Fibroblast of the aortic adventitia (primary cell): ENCODE measurements at regions not wholly inside any gene's neighbourhood (a gene's known extent, or its start where the extent isn't known, plus 50 kb on each side); places are given as distances from the start of the nearest gene placed in this dataset.

Source experiments
- DNase-seq: peaks from one replicate; pipeline ENCODE4 v3.0.0-alpha.2; 2010; ENCODE audit warnings: low read depth
- H3K4me3 ChIP-seq: 2 replicates; pipeline ENCODE4 v1.5.1; 2011; ENCODE audit warnings: low read depth, mild to moderate bottlenecking, control low read depth, low read length, moderate library complexity
- TF ChIP-seq, protein P1 (sequence below): IDR thresholded peaks from 2 replicates; pipeline ENCODE4 v1.5.1; 2011; ENCODE audit warnings: mild to moderate bottlenecking, low read length, control low read depth, inconsistent platforms; ENCODE audit not compliant: insufficient read depth

DNA sequence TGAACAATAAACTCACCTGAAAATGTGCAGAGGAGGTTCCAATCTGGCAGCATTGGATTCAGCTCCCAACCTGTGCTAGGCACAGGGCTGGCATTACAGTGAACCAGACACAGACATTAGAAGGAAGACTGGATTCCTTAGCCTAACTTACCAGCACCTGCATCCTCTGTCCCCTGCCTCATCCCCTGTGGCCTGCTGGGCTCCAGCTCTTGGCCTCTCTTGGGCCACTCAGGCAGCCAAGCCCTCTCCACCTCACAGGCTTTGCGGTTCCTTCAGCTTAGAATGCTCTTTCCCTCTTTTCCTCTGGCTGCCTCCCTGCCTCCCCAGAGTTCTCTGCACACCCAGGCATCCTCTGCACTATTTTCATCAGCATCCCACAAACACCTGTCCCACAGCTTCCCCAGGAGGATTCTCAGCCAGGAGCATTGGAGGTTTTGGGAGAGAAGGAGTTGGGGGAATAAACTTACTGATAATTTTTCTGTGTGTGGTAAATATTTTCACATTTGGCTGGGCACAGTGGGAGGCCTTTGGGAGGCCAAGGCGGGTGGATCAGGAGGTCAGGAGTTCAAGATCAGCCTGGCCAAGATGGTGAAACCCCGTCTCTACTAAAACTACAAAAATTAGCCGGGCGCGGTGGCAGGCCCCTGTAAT is 132.0 kb downstream of the INHBB start:
- no peak overlapping the region for H3K4me3 ChIP-seq
- TF ChIP-seq, protein P1, sequence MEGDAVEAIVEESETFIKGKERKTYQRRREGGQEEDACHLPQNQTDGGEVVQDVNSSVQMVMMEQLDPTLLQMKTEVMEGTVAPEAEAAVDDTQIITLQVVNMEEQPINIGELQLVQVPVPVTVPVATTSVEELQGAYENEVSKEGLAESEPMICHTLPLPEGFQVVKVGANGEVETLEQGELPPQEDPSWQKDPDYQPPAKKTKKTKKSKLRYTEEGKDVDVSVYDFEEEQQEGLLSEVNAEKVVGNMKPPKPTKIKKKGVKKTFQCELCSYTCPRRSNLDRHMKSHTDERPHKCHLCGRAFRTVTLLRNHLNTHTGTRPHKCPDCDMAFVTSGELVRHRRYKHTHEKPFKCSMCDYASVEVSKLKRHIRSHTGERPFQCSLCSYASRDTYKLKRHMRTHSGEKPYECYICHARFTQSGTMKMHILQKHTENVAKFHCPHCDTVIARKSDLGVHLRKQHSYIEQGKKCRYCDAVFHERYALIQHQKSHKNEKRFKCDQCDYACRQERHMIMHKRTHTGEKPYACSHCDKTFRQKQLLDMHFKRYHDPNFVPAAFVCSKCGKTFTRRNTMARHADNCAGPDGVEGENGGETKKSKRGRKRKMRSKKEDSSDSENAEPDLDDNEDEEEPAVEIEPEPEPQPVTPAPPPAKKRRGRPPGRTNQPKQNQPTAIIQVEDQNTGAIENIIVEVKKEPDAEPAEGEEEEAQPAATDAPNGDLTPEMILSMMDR = no peak
- no peak for DNase-seq

DNA sequence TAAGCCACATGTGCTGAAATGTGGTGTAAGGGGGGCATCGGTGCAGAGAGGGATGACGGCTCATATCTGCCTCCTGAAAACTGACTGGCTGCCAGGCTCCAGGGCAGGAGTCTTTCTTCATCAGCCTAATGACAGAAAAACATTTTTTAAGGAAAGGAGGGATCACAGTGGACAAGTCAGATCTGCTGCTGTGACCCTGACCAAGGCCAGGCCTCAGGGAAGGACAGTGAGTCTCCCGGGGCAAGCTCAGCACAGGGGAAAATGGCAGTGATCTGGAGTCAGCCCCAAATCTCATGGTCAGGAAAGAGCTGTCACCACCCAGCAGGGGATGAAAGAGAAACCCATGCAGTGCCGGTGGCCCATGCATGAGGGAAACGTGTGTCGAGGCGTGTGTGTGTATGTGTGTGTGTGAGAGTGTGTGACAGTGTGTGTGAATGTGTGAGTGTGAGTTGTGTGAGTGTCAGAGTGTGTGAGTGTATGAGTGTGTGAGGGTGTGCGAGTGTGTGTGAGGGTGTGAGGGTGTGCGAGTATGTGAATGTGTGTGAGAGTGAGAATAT is 134.5 kb downstream of the INHBB start:
- TF ChIP-seq, protein P1 = no peak
- H3K4me3 ChIP-seq = no peak overlapping the region
- DNase-seq = no peak

DNA sequence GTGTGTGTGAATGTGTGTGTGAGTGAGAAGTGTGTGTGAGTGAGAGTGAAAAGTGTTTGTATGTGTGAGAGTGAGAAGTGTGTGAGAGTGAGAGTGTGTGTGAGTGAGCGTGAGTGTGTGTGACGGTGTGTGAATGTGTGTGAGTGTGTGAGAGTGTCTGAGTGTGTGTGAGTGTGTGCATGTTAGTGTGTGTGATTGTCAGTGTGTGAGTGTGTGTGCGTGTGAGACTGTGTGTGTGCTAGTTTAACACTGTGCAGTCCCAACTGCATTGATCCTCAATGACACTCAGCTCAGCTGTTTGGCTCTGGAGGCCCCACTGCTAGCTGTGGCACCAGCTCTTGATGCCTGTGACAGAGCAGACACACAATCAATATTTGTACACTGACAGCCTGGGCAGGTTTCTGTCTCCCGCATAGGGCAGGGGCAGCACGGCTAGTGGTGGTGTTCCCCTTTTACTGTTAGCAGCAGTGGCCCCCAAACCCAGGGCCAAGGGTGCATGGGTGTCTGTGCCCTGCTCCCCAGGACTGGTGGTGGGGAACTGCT is 135.0 kb downstream of the INHBB start:
- H3K4me3 ChIP-seq = no peak overlapping the region
- DNase-seq = no peak
- TF ChIP-seq, protein P1 = no peak

DNA sequence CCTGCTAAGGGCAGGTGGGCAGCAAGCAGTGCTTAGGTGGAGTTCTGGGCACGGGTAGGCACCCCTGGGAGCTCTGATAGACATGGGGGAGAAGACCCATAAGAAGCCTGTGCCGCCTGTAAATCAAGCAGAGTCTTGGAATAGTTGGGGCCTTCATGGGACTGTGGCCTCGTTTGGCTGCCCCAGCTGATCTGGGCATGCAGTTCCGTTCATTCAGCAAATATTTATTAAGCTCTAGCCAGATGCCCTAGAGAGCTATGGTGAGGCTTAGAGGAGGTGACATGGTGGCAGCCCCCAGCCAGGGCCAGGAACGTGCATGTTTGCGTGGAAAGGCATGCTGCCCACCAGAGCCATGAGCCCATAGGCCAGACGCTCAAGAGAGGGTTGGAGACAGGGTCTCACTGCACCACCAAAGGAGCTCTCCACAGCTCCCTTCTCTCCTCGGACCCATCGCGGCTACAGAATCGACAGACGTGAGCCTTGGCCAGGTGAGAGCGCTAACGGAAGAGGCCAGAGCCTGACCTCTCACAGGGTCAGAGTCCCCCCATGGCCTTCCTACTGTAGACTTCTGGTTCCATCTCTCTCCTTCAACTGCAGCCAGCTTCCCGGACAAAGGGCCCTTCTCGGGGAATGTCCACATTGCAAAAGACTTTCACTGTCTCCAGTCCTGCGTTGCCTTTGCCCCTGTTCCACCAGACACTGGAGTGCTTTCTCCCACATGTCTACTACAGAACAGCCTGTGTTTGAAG is 135.7 kb downstream of the INHBB start:
- TF ChIP-seq, protein P1 = no peak
- no peak overlapping the region for H3K4me3 ChIP-seq
- no peak for DNase-seq

DNA sequence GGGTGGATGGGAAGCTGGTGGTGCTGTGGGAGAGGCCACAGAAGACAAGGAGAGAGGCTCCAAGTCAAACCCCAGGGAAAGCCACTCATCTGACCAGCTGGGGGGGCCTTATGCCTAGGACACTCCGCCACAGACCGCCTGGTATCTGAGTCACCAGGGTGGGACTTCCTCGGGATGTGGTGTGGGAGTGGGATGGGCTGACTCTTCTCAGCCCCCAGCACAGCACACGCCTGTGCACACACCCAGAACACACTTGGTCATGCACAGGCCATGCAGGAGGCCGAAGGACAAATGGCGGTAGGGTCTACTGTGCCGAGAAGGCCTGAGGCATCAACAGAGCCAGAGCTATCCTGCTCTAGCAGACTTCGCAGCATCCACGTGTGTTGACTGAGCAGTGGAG is 136.4 kb downstream of the INHBB start:
- H3K4me3 ChIP-seq = no peak overlapping the region
- TF ChIP-seq, protein P1 = no peak
- DNase-seq = no peak

DNA sequence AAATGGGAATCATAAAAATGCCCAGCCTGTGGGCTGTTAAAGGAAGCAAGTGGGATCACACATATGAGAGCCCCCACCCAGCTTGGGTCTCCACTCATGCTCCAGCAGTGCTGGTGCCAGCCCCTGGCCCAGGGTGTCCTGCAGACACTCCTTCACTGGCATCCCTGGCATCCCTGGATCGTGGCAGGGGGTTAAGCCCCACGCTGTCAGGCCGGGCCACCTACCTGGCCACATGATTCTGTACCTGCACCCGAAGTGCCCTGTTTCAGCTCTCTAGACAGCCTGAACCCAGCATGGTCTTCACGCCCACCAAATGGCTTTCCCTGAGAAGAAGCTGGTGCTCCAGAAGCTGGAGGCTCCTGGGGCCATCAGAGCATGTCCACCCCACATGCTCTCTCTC is 137.4 kb downstream of the INHBB start:
- no peak overlapping the region for H3K4me3 ChIP-seq
- DNase-seq = no peak
- TF ChIP-seq, protein P1 = no peak
